Breast epithelium (tissue), 4 donors: ENCODE measurements at regions not wholly inside any gene's neighbourhood (a gene's known extent, or its start where the extent isn't known, plus 50 kb on each side); places are given as distances from the start of the nearest gene placed in this dataset.

Source experiments
- DNase-seq, 2 donors: peaks; one replicate each; pipeline ENCODE4 v3.0.0-alpha.2; 2019; ENCODE audit warnings: low spot score in 2 of 2
- H3K27ac ChIP-seq, 2 donors: fragments of 200-600 bp; sonication (generic) in 1 of 2; one replicate each; pipeline ENCODE4 v1.5.1; 2016 to 2019; ENCODE audit warnings: mild to moderate bottlenecking in 1 of 2
- H3K27me3 ChIP-seq, 2 donors: fragments of 200-600 bp; sonication (generic) in 1 of 2; one replicate each; pipeline versions ENCODE4 v1.5.1 to v1.6.0; 2017 to 2019; ENCODE audit warnings: control low read depth in 1 of 2, mild to moderate bottlenecking in 1 of 2
- H3K36me3 ChIP-seq: fragments of 200-600 bp; one replicate; pipeline ENCODE4 v1.5.1; 2019
- H3K4me1 ChIP-seq, 2 donors: fragments of 200-600 bp; sonication (generic); one replicate each; pipeline ENCODE4 v1.5.1; 2016 to 2019; ENCODE audit warnings: control low read depth in 1 of 2
- H3K4me3 ChIP-seq, 3 donors: fragments of 200-600 bp; sonication (generic); 1 replicate in 2 of 3; 2 replicates in 1 of 3; pipeline ENCODE4 v1.5.1; 2016 to 2019; ENCODE audit warnings: mild to moderate bottlenecking in 3 of 3, moderate library complexity in 2 of 3
- H3K9me3 ChIP-seq, 2 donors: fragments of 200-600 bp; sonication (generic) in 1 of 2; one replicate each; pipeline ENCODE4 v1.5.1; 2016 to 2019; ENCODE audit warnings: control low read depth in 1 of 2
- POLR2A ChIP-seq: fragments of 450-650 bp; IDR thresholded peaks from one replicate; pipeline ENCODE4 v1.6.1; 2016; ENCODE audit warnings: antibody characterized with exemption, mild to moderate bottlenecking, moderate library complexity
- POLR2AphosphoS5 ChIP-seq, 3 donors: sonication (generic); formaldehyde crosslinking; IDR thresholded peaks; one replicate each; pipeline ENCODE4 v1.6.1; 2017; ENCODE audit warnings: antibody characterized with exemption in 3 of 3
- intact Hi-C: fragments of 100-400 bp; cut with DNase I; formaldehyde crosslinking; loops from one replicate; pipeline ENCODE4 v1.15.1; 2023; ENCODE audit warnings: low total_unique reads
- TF ChIP-seq, protein P1 (sequence below), 3 donors: fragments of 450-650 bp; IDR thresholded peaks; one replicate each; pipeline ENCODE4 v1.5.1; 2016 to 2017; ENCODE audit warnings: antibody characterized with exemption in 3 of 3, mild to moderate bottlenecking in 3 of 3, moderate library complexity in 3 of 3

DNA sequence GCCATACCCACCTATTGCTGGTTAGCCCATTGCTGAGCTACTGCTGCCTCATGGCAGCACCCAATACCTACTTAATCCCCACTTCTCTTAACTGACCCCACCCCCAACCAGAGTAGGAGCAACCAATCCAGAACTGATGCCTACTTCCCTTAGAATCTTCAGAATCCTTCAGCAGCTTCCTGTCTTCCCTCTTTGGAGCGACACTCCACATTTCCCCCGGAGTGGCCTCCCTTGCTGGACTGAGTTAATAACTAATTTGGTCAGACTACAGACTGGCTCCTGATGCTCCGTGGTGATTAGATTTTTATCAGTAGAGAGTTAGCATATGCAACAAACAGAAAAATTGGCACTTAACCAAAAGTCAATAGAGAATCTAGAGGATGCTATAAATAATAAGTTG, 51.2 kb upstream of the UBR2 start:
- no peaks in the 10 kb centered on the region for H3K4me1 ChIP-seq

DNA sequence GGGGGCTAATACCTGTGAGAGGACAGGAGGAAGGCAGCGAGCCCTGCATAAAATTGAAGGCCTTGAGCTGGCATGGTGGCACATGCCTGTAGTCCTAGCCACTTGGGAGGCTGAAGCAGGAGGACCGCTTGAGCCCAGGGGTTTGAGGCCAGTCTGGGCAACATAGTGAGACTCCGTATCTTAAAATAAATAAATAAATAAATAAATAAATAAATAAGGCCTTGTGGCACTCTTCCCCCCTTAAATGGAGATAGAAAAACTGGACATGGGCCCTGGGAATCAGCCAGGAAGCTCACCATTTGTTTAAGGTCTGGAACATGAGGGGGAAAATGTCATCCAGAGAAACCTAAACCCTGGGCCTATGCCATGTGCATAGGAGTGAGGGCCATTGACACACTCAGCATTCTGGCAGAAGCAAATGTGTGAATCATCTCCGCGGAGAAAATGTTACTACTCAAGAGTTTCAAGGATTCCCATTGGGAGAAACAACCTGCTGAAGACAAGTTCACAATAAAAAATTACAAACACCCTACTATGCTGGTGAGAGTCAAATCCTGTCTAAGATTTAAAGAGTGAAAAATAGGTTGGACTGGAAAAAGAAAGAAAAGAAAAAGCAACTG, 51.9 kb upstream of the UBR2 start:
- no peaks in the 10 kb centered on the region for H3K27me3 ChIP-seq
- H3K4me3 ChIP-seq = no peak overlapping the region
- no peaks in the 10 kb centered on the region for H3K9me3 ChIP-seq
- no peak for DNase-seq
- H3K4me1 ChIP-seq = no peaks in the 10 kb centered on the region
- TF ChIP-seq POLR2AphosphoS5 (IDR thresholded peaks at IDR 0.05) (no peak), POLR2A (no peak)
- TF ChIP-seq, protein P1, sequence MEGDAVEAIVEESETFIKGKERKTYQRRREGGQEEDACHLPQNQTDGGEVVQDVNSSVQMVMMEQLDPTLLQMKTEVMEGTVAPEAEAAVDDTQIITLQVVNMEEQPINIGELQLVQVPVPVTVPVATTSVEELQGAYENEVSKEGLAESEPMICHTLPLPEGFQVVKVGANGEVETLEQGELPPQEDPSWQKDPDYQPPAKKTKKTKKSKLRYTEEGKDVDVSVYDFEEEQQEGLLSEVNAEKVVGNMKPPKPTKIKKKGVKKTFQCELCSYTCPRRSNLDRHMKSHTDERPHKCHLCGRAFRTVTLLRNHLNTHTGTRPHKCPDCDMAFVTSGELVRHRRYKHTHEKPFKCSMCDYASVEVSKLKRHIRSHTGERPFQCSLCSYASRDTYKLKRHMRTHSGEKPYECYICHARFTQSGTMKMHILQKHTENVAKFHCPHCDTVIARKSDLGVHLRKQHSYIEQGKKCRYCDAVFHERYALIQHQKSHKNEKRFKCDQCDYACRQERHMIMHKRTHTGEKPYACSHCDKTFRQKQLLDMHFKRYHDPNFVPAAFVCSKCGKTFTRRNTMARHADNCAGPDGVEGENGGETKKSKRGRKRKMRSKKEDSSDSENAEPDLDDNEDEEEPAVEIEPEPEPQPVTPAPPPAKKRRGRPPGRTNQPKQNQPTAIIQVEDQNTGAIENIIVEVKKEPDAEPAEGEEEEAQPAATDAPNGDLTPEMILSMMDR (IDR thresholded peaks at IDR 0.05) = no peak
- intact Hi-C loops = no loop called here
- no peak overlapping the region for H3K27ac ChIP-seq
- no peaks in the 10 kb centered on the region for H3K36me3 ChIP-seq

More for the DNA sequence above, 51.2 kb upstream of the UBR2 start:
- intact Hi-C loops = no loop called here
- TF ChIP-seq, protein P1 (IDR thresholded peaks at IDR 0.05) = no peak
- TF ChIP-seq POLR2AphosphoS5 (IDR thresholded peaks at IDR 0.05) (no peak), POLR2A (no peak)
- no peak overlapping the region for H3K4me3 ChIP-seq
- H3K27me3 ChIP-seq = no peaks in the 10 kb centered on the region
- H3K36me3 ChIP-seq = no peaks in the 10 kb centered on the region
- no peak for DNase-seq
- no peaks in the 10 kb centered on the region for H3K9me3 ChIP-seq
- H3K27ac ChIP-seq = no peak overlapping the region

DNA sequence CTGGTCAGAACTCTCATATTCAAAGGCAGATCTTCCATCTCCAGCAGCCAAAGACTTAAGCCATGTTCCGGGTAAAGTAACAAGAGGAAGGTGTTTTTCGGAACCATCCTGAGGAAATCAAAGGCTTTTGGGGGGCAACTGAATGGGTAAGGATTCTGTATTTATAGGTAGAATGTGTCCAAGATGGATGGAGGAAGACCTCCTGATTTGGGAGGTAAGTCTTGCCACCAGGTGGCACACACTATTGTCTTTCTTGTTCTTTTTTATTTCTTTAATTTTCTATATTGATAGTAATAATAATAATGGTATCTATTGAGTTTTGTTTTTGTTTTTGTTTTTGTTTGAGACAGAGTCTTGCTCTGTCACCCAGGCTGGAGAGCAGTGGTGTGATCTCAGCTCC, 53.0 kb upstream of the UBR2 start:
- no peak for DNase-seq
- intact Hi-C loops = no loop called here
- no peaks in the 10 kb centered on the region for H3K9me3 ChIP-seq
- no peaks in the 10 kb centered on the region for H3K36me3 ChIP-seq
- H3K27me3 ChIP-seq = no peaks in the 10 kb centered on the region
- H3K4me3 ChIP-seq = no peak overlapping the region
- H3K4me1 ChIP-seq = no peaks in the 10 kb centered on the region
- no peak for TF ChIP-seq POLR2AphosphoS5 (IDR thresholded peaks at IDR 0.05)
- no peak for TF ChIP-seq POLR2A
- TF ChIP-seq, protein P1 (IDR thresholded peaks at IDR 0.05) = no peak
- no peak overlapping the region for H3K27ac ChIP-seq

- Histone ChIP-seq H3K9me3 (no peaks in the 10 kb centered on the region), H3K36me3 (no peaks in the 10 kb centered on the region), H3K27ac (no peak overlapping the region), H3K4me1 (no peaks in the 10 kb centered on the region), H3K4me3 (no peak overlapping the region), H3K27me3 (no peaks in the 10 kb centered on the region)
- no peak for TF ChIP-seq POLR2AphosphoS5 (IDR thresholded peaks at IDR 0.05)
- TF ChIP-seq, protein P1 (IDR thresholded peaks at IDR 0.05) = no peak
- TF ChIP-seq POLR2A = no peak
- intact Hi-C loops = loop anchor here (10.0 kb wide), 1 partner anchor 185 kb away; no protein-coding TSS in a partner anchor
- DNase-seq = no peak
Observed at GRCh38 chr6:42509765-42510164, 54.1 kb upstream of the UBR2 start.

GRCh38 chr6:42509256-42509655, 54.6 kb upstream of the UBR2 start:
- Histone ChIP-seq H3K4me1 (no peaks in the 10 kb centered on the region), H3K9me3 (no peaks in the 10 kb centered on the region), H3K36me3 (no peaks in the 10 kb centered on the region), H3K27ac (no peak overlapping the region), H3K4me3 (no peak overlapping the region), H3K27me3 (no peaks in the 10 kb centered on the region)
- no peak for TF ChIP-seq POLR2A
- TF ChIP-seq, protein P1 (IDR thresholded peaks at IDR 0.05) = no peak
- TF ChIP-seq POLR2AphosphoS5 (IDR thresholded peaks at IDR 0.05) = no peak
- DNase-seq = no peak
- intact Hi-C loops = loop anchor here (10.0 kb wide), 1 partner anchor 184 kb away; no protein-coding TSS in a partner anchor
